GM23338 (cell line): ENCODE measurements at regions not wholly inside any gene's neighbourhood (a gene's known extent, or its start where the extent isn't known, plus 50 kb on each side); places are given as distances from the start of the nearest gene placed in this dataset.

Source experiments
- CREB1 ChIP-seq: fragments of 250-450 bp; sonication (Bioruptor Pico); IDR thresholded peaks from 2 replicates; pipeline ENCODE4 v1.5.0; 2020; ENCODE audit warnings: low read depth, mild to moderate bottlenecking, moderate library complexity
- CTCF ChIP-seq, 2 experiments: fragments of 200-600 bp in 1 of 2; sonication (generic) in 1 of 2; conservative IDR thresholded peaks; 2 replicates each; pipeline versions ENCODE4 v1.5.1 to v1.6.1; 2016 to 2017; ENCODE audit warnings: antibody characterized with exemption in 2 of 2, low read depth in 2 of 2, mild to moderate bottlenecking in 2 of 2, moderate library complexity in 1 of 2
- REST ChIP-seq: IDR thresholded peaks from one replicate; pipeline ENCODE4 v1.6.1; 2018; ENCODE audit warnings: antibody characterized with exemption; ENCODE audit not compliant: unreplicated experiment

DNA sequence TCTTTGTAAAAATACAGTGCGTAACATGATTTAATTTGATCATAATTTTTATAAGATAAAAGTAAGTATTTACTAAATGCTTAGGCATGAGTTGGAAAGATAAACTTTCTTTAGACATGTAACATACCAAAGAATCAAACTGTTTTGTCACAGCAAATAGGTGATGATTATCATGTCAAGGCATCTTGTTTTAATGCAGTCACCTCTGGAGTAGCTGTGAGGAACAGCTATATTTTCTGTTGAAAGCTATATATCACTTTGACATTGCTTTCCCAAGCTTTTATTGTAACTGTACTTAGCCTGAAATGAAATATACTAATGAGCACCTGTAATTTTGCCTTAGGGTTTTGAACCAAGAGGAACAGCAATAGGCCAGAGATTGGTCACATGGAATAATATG is 151.9 kb downstream of the TLR5 start:
- no peak for TF ChIP-seq CTCF (conservative IDR thresholded peaks at IDR 0.05; ENCODE audit: low read depth in 2 of 2)
- TF ChIP-seq CREB1: no peak
- no peak for TF ChIP-seq REST
